Upper lobe of left lung (tissue), 4 donors: ENCODE measurements at regions not wholly inside any gene's neighbourhood (a gene's known extent, or its start where the extent isn't known, plus 50 kb on each side); places are given as distances from the start of the nearest gene placed in this dataset.

ENCODE experiments used
- CTCF ChIP-seq, 6 experiments: fragments of 450-650 bp in 4 of 6; fragments of 200-600 bp in 2 of 6; sonication (generic) in 2 of 6; IDR thresholded peaks; one replicate each; pipeline ENCODE4 v1.5.1; 2016 to 2019; ENCODE audit warnings: antibody characterized with exemption in 6 of 6
- EP300 ChIP-seq, 4 donors: sonication (generic); formaldehyde crosslinking; IDR thresholded peaks; one replicate each; pipeline ENCODE4 v1.5.1; 2017; ENCODE audit warnings: antibody characterized with exemption in 4 of 4, control low read depth in 2 of 4

- TF ChIP-seq EP300 (IDR thresholded peaks at IDR 0.05) (no peak), CTCF (IDR thresholded peaks at IDR 0.05) (no peak)
Measured at GRCh38 chr11:112810951-112811350, 150.3 kb upstream of the NCAM1 start.
